Retina (tissue), 1 donor: ENCODE measurements at regions not wholly inside any gene's neighbourhood (a gene's known extent, or its start where the extent isn't known, plus 50 kb on each side); places are given as distances from the start of the nearest gene placed in this dataset.

Source experiments
- DNase-seq: peaks from one replicate; pipeline ENCODE4 v3.0.0-alpha.2; 2016

DNA sequence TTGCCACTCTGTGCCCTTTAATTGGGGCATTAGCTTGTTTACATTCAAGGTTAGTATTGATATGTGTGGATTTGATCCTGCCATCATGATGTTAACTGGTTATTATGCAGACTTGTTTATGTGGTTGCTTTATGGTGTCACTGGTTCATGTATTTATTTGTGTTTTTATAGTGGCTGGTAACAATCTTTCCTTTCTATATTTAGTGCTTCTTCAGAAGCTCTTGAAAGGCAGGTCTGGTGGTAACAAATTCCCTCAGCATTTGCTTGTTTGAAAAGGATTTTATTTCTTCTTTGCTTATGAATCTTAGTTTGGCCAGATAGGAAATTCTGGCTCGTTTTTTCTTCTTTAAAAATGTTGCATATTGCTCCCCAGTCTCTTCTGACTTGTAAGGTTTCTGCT lies 215.4 kb downstream of the ZC3H11B start:
- DNase-seq: no peak

DNA sequence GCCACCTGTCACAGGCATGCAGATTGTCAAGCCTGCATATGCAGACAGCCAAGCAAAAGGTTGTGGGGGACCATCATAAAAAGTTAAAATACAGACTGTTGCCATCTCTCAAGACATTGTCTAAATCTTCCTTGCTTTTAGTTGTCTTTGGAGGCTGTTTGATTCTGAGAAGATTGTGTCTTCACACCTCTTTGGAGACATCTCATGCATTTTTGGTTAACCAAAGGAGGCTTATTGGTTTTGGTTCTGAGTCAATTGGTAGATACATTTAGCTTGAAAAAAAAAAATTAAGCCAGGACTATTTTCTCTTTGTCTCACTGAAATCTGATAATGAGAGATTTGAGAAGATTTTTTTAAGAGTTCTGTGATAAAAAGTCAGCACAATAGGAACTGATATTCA lies 217.6 kb downstream of the LYPLAL1 start:
- no peak for DNase-seq

DNA sequence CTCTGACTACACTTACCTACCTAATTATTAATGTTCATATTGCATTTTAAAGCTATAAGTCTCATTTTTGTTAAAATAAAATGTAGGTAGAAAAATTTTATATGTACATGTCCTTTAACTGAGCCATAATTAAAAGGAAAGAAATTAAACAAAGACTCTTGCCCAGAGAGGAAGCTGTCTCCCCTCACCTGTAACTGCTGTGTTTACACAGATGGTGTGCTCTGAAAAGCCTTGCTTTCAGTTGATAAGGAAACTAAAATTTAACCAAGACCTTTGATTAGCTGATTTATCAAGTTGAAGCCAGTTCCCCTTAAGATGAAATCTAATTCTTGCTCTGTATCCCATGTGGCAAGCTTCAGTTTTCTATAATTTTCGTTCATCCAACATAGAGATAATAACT lies 213.5 kb downstream of the LYPLAL1 start:
- no peak for DNase-seq

DNA sequence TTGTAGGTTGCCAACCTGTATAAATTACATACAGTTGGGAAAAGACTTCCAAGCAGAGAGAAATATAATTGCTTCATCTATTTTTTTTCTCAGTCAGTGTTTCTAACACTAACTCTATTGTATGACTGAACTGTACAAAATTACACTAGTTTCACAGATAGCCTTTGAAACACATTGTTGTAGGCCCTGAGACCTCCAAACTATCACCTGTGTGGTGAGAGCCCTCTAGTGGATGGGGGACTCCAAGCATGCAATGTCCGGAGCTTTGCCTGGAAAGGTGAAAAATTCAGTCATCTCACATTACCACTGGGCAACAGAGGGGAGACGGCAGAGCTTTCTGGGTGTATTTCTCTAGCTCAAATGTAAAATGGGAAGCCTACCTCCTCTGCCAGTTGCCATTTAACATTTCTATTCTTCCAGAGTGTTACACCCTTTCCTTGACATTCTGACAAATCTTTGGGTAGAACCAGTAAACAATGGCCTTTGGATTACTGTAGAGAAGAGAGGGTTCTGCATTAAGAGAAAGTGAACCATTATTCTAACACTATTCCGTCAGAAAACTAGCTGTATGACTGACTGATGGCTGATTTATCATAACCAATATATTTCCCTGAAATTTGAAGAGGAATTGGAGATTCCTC lies 212.2 kb downstream of the LYPLAL1 start:
- peak; percentile 12 for DNase-seq

DNA sequence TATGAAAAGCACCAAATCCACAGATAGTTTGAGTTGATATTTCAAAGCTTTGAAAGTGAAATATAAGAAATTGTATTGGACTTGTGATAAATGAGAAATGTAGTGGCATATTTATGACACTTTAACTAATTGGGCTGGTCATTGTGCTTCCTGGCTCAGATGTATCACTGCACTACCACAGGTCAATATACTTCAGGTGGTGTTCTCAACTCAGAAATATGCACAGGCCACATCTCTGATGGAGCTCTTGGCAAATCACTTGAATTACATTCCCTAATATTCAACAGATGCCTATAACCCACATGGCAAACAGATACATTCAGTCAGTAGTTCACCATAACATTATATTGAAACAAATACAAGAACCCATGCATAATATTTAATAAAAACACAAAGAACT lies 209.6 kb downstream of the LYPLAL1 start:
- DNase-seq: no peak

DNA sequence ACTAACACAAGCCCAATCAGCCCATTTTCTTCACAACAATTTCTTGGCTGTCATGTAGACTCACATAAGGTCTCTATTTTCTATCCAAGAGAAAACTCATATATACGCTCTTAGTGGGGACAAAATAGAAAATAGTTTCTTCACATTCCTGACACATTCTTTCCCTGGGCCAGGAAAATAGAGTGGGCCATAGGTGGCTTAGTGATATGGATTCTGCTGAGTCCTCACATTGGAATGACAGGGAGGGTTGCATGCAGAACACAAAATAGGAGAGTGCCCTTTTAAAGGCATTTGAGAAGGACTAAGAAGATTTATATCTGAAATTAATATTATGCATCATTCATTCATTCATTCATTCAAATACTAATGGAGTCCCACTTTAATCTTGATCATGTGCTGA lies 207.7 kb downstream of the LYPLAL1 start:
- DNase-seq: no peak

DNA sequence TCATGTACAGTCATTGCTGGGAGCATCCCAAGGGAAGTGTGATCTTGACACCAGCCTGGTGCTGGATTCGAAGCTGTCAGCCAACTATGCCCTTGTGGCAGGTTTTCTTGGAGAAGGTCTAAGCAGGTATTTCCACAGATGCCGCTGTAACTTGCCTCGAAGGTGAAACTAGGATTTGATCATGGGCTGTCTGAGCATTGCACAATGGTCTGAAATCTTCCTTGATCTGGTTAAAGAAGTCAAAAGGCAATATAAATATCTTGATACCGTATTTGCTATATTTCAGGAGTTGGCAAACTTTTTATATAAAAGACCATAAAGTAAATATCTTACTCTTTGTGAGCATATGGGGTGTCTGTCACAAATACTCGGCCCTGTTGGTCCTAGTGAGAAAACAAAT lies 206.8 kb downstream of the LYPLAL1 start:
- no peak for DNase-seq

DNA sequence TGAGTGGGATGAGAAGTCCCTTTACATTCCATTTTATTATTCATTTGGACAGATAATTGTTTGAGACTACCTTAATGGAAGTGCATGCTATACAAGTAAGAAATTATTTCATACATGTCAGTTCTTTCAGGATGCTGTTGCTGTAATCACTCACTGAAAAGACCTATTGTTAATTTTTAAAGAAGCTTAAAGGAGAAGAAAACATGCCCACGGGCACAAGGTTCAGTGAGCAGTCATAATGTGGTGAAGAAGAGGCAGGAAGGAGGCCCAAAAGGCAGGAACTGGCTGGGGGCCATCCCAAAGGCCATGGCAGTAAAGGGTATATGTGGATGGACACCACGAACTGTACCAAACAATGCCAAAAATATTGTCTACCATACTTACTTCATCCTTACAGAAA lies 206.0 kb downstream of the LYPLAL1 start:
- no peak for DNase-seq

DNA sequence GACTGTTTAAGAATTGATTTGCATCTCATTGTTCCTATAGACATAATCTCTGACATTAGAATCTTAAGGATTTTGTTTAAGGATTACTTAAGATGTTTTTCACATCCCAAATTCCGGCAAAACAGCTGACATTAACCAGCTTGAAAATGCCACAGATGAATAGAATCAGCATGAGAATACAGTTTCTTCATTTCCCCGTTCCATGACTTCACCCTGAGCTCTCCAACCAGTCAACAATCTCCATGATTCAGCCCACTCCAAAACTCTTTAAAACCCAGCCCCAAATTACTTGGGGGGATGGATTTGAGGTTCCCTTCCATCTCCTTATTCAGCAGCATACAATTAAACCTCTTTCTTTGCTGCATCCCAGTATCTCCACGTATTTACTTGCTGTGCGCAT lies 201.0 kb downstream of the LYPLAL1 start:
- no peak for DNase-seq

DNA sequence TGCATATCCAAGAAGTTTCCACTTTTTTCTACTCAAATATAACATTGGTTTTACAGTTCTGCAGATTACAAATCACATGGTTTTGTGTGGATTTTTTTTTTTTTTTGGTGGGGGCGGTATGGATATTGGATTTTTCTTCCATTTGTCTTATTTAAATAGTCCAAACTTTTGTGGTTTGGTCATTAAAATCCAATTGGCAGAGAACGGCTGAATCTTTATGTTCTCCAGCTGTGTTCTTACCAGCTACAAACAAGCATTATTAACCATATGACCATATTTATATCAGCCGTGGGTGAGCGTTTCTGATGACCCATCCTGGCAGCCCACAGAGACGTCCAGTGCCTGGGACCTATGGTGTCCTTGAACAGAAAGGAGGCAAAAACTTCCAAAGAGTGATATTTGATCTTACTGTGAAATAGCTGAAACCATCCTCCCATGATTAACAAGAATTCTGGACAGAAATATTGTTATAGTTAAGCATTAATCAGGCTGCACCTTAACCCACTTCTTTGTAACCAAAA lies 200.4 kb downstream of the LYPLAL1 start:
- no peak for DNase-seq

DNA sequence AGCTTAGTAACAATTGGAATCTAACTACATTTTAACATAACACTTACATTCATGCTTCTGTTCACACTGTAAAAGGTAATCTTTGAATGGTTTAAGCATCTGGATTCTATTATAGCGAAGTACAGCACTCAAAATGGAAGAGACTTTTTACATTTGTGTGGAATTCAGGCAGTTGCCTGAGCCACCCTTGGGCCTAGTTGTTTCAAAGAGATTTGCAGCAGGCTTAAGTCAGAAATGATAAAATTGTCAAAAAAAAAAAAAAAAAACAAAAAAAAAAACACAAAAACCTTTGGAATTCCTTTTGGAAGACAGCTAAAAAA lies 199.9 kb downstream of the LYPLAL1 start:
- DNase-seq: no peak

DNA sequence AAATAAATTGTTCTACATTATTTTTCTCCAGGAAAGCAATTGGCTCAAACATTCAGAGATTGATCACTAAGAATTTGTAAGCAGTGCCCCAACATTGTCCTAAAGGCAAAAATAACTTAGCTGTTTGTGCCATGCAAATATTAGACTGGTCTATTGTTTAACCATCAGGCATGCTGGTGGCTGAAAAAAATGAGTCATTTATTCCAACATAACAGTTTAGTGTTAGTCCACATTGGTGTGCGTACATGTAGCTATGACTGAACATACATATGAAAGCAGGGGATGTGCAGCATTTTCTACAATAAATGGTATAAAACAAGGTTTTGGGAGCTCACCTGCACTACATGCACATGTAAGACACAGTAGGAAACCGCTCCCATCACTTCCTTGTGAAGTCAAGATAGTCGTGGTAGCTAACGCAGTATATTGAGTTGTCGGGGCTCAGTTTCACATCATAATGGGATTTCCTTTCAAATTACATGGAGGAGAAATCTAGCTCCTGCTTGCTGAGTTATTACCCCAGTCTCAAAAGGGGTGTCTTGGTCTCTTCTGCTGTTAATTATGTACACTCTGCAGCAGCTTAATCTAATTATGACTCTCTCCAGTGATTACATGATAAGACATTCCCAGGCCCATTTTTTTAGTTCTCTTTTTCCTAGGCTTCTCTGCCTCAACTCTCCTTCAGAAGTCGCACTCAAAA lies 199.4 kb downstream of the LYPLAL1 start:
- DNase-seq: no peak

DNA sequence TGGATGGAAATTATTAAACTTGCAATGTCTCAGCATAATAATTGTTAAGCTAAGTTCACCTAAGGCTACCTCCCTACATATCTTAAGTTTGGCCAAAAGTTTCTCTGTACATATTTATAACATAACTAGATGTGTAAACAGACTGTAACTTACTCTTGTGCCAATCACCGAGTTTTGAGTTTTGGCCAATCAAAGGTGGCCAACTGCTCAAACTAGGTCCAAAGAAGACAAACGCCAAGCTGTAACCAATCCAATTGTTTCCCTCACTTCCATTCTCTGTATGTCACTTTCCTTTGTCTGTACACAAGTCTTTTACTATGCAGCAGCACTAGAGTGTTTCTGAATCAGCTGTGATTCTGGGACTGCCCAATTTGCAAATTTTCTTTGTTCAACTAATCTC lies 197.8 kb downstream of the LYPLAL1 start:
- no peak for DNase-seq

DNA sequence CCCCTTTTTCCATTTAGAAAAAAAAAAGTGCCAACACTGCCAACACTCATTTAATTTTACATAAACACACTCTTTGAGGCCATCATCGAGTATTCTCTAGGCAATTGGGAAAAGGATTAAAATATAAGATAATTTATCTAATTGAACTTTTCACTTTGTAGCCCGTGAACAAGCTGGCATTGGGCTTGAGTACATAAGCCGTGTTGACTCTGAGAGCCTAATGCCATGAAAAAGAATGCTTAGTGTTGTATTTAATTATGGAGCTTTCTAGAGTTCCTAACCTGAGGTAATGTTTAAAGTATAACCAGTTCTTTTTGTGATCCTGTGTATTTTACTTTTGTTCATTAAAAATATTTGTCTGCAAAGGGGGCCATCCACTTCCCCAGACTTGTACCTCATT lies 193.8 kb downstream of the LYPLAL1 start:
- DNase-seq: no peak

DNA sequence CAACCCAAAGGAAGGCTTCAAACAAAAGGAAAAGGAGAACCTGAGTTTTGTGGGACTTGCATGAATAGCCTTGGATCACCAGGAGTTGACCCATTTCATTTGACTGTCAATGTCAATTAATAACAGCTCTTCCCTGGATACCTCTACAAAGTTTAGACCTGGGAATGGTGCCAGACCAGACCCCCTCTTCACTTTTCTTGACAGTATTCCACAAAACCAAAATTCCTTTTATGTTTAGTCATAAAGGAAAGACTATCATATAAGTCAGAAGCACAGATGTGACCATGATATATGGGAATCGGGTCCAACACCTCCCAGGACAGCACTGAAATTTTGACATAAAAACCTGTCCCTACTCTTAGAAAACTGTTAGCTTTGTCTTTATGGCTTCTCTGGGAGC lies 191.8 kb downstream of the LYPLAL1 start:
- DNase-seq: no peak

DNA sequence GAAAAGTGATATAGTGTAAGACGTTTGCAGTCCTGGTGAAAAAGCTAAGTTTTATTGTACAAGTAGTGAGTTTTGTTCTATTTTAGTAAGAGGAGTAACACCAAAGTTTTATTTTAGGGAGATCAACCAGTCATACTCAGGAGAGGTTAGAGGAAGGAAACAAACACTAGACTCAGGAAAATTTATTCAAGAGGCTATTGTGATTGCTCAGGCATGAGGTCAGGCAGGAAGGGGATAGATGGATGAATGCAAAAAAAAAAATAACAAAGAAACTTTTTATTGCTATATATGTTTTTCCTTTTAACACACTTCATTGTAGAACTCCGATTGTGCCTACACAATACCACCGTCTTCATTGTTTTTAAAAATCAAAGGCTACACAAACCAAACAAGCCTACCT lies 189.0 kb downstream of the LYPLAL1 start:
- DNase-seq: no peak

DNA sequence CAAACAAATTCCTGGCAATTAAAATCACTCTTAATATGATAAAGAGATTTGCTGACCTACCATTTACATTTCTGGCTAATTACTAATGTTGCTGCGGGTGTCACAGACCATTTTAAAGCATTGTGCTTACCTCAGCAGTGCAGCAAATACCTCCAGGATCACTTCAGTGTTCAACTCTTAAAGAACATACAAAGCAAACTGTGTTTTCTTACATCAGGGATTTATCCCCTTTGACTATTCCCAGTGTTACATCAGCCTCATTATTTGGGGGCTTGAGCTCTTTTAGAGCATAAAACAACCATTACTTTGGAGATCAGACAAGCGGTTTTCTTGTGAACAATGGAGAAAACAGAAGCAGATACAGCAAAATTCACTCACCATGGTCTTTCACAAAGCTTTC lies 185.4 kb downstream of the LYPLAL1 start:
- no peak for DNase-seq

DNA sequence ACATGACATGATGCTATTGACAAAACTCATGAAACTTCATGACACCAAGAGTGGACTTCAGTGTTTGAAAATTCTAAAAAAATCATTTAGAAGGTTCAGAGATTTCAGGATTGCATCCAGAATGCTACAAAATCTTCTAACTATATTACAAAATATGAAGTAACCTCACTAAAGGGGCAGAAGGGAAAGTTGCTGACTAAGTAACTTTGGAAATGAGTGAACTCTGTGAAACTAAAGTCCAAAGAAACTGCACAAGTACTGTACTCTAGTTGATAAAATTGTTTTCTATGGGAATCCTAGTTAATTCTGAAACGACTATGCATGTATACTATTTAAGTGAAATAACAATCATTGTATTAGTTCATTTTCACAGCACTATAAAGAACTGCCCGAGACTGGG lies 184.4 kb downstream of the LYPLAL1 start:
- DNase-seq: no peak

DNA sequence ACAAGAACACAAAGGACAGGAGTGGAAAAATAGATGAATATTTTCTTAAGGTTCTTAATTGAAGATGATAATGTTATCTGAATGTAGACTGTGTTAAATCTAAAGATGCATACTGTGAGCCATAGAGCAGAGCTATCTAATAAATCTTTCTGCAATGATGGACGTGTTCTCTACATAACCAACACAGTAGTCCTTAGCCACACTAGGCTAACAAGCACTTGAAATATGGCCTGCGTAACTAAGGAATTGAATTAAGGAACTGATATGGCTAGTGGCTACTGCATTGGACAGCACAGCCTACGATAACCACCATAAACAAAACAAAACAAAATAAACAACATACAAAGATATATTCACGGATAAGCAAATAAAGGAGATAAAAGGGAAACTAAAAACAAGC lies 181.3 kb downstream of the LYPLAL1 start:
- DNase-seq: no peak

DNA sequence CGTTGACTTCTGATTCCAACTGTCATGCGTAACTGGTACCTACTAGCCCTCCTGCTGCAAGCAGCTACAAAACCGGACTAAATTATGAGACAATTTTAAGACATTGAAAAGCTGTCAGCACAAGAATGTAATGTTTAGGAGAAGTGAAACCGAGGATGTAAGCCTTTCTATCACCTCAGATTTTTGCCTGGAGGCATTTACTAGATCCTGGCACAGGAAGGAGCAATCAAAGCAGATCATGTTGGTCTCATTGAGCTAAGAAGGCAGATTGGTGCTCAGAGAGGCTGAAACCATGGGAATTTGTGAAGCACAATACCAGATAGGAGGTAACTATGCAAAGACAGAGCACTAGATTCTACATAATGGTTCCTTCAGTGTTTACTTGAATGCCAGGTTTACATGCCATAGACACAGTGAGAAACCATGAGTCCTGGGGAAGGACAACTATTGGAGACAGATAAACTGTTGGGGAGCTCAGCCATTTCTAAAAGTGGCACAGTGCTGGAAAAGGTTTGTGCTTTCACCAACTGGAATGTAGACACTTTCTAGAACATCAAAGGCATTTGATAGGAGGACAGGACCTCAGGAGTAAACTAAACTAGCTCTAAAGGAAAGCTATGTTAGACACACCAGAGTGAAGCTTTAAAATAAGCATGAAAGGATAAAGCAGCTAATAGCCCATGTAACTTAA lies 179.4 kb downstream of the LYPLAL1 start:
- DNase-seq: no peak

DNA sequence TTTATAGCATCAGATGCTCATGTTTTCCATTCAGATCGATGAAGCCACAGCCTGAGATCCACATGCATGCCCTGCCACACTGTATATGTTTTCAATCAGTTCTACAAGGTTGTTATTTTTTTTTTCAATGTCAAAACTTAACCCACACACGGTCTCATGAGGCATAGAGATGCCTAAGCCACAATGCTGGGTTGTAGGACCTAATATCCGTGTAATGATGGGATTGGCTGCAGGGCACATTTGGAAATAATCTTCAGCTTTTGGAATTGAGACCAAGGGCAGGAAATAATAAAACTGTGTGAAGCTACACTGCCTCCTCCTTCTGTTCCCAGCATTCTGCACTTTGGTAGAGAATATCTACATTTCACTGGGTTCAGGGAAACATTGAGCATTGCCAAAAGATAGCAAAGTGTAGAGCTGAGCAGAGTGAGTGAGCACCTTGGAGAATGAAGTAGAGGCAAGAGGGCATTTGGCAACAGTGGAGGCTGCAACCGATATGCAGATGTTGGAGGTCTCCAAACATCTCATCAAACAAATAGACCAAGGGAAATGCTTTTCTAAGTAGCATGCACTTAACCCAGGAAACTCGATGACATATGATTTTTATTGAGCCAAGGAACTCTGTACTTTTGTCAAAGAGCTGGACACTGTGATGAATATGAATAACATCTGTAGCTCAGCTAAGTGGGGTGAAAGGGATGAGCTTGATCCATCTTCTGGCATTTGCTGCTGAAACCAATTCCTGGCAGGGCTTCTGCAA lies 176.7 kb downstream of the LYPLAL1 start:
- no peak for DNase-seq

DNA sequence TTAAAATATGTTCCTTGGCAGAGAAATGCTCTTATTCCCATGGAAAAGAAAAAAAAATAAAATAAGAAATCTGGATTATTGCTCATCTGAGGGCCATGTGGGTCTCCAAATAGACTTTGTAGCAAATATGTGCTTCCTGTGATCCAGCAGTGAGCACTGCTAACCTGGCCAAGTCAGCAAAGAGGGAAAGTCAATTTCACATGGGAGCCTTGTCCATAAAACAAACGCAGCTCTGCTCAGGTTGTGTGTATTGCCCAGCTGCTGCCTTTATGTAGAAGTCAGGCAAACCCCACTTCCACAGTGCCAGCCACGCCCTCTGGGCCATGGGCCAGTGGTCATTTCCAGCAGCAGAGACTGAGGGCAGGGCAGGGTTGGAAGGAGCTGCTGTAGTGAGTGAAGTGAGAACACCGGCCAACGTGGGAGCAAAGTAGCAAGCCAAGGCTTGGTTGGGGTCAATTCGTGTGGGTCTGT lies 174.3 kb downstream of the LYPLAL1 start:
- DNase-seq: no peak

DNA sequence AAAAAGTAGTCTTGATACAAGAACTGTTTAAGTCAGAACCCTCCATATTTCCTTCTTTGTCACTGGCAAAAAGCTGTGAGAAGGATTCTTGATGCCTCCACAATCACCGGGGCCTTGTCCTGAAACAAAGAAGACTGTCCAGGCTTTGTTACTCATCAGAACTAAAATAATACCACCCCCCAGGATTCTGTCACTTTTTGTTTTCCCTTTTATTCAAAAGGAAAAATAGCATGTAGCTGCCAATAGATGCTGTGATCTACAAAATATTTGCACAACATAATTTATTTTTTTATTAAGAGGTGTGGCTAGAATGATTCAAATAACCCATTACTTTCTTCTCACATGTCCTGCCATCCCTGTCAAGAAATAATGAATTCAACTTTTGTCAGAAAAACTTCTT lies 173.7 kb downstream of the LYPLAL1 start:
- DNase-seq: no peak

DNA sequence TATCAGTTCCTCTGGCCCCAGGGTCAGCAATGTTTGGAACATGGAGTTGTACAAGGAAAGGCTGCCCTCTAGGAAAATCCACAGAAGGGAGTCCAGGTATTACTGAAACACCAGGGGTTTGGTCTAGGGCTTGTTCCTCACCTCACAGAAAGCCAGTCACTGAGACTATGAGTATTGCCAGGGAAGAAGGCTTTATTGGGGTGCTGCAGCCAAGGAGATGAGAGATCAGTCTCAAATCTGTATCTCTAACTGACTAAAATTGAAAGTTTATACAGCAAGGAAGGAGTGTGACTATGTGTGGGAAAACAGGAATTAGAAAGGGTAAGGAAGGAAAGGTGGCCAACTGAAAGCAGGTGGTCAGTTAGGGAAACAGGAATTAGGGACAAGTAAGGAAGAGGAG lies 172.3 kb downstream of the LYPLAL1 start:
- DNase-seq: no peak
